AG10803 (cell line): ENCODE measurements at regions not wholly inside any gene's neighbourhood (a gene's known extent, or its start where the extent isn't known, plus 50 kb on each side); places are given as distances from the start of the nearest gene placed in this dataset.
A peak's percentile ranks its signal among the peaks of the same experiment; 100 is the strongest.

Source experiments
- DNase-seq: peaks from one replicate; pipeline ENCODE4 v3.0.0; 2010; ENCODE audit warnings: low read depth
- H3K4me3 ChIP-seq: 2 replicates; pipeline ENCODE4 v1.5.1; 2011; ENCODE audit warnings: mild to moderate bottlenecking, low read length, control low read depth
- CTCF ChIP-seq: conservative IDR thresholded peaks from 2 replicates; pipeline ENCODE4 v1.5.1; 2011; ENCODE audit warnings: mild to moderate bottlenecking, low read length, control low read depth, inconsistent platforms

DNA sequence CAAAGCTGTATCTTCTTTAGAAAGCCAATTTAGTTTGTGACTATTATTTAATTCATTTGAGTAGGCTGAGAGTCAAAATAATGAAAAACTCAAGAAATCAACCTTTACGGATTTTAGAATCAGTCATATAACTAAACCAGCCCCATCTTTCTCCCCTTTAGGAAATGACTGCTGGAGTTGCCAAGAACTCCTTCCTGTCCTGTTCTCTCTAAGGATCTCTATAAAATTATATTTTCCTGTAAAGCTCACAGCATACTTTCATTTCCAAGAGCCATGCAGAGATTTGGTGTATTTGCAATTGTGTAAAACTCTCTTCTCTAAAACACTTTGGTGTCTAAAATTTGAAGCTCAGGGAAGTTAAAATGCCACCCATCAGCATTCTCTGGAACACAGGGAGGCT lies 323.4 kb upstream of the GBE1 start:
- H3K4me3 ChIP-seq = no peak overlapping the region
- no peak for DNase-seq
- TF ChIP-seq CTCF = no peak

DNA sequence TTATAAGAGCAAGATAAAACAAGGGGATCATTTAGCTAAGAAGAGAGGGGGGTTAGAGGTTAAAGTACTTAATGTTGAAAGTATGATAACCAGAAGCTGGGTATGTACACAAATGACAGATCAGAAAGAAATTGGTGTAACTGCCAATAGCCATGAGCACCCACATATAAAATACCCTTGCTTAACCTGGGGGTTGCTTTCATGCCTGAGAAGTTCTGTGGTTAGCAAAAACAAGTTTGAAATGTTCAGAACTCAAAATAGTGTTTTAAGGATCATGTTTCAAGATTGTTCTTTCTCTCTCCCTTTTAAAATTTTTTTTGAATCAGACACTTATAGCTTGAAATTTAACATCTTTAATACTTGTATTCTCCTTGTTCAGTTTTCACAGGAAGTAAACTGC lies 321.4 kb upstream of the GBE1 start:
- TF ChIP-seq CTCF = no peak
- no peak overlapping the region for H3K4me3 ChIP-seq
- peak; percentile 34 for DNase-seq

GRCh38 chr3:82081351-82081750 lies 319.9 kb upstream of the GBE1 start:
- no peak for DNase-seq
- no peak overlapping the region for H3K4me3 ChIP-seq
- no peak for TF ChIP-seq CTCF

DNA sequence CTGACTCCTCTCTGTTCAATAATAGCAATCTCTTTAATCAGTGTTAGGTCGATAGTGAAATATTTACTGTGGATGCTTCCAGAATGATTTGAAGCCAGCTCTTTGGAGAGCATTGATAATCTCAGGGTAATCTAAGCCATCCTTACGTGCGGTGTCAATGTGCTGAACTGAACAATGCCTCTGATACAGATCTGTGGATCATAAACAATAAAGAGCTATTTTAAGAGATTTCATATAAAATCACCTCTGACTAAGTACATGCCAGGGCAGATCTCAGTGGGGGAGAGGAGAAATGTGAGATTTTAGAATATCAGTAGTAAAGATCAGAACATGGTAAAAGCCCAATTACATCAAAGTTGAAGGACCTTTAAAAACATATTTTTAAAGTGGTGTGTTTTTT lies 319.3 kb upstream of the GBE1 start:
- H3K4me3 ChIP-seq = no peak overlapping the region
- TF ChIP-seq CTCF = no peak
- DNase-seq = no peak

DNA sequence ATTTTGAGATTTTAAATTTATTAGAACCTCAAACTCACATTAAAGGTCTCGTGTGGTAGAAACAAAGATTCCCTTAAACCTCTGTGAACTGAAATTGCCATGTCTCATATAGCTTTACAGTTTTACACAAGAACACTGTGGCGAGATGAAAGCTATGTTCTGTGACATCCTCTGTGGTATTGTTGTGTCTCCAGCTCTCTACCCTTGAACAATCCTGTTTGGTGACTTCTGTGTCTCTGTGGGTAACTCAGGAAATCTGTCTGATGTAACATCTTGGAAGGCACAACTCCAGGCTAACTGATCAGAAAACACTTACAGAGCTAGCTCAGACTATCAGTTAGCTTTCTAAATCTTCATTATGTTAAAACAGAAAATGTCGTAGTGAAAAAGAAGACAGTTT lies 318.8 kb upstream of the GBE1 start:
- DNase-seq = peak; percentile 63
- no peak overlapping the region for H3K4me3 ChIP-seq
- TF ChIP-seq CTCF = no peak

- no peak overlapping the region for H3K4me3 ChIP-seq
- TF ChIP-seq CTCF = no peak
- no peak for DNase-seq
These were observed 318.0 kb upstream of the GBE1 start for GRCh38 chr3:82079335-82079890.

GRCh38 chr3:82078246-82078645 lies 316.8 kb upstream of the GBE1 start:
- no peak overlapping the region for H3K4me3 ChIP-seq
- DNase-seq = no peak
- TF ChIP-seq CTCF = no peak
